OCI-LY1 (cell line): ENCODE measurements at regions not wholly inside any gene's neighbourhood (a gene's known extent, or its start where the extent isn't known, plus 50 kb on each side); places are given as distances from the start of the nearest gene placed in this dataset.

Experiments used
- H2AFZ ChIP-seq: fragments of 200-600 bp; sonication (generic), shearing (Covaris generic); 2 replicates; pipeline ENCODE4 v1.6.0; 2014; ENCODE audit warnings: antibody characterized with exemption, mild to moderate bottlenecking, low read length
- H3F3A ChIP-seq: fragments of 200-600 bp; sonication (generic), shearing (Covaris generic); 2 replicates; pipeline ENCODE4 v1.6.0; 2014; ENCODE audit warnings: mild to moderate bottlenecking, antibody characterized with exemption, low read length, moderate library complexity; ENCODE audit not compliant: insufficient read depth
- H3K27ac ChIP-seq: fragments of 200-600 bp; sonication (generic); 2 replicates; pipeline ENCODE4 v1.5.1; 2014; ENCODE audit warnings: low read length, mixed run types, mild to moderate bottlenecking, low read depth; ENCODE audit not compliant: poor library complexity, severe bottlenecking
- H3K27me3 ChIP-seq: fragments of 200-600 bp; sonication (generic); 2 replicates; pipeline ENCODE4 v1.6.0; 2014; ENCODE audit warnings: antibody characterized with exemption, mild to moderate bottlenecking, low read length, moderate library complexity; ENCODE audit not compliant: insufficient read depth
- H3K36me3 ChIP-seq: fragments of 200-600 bp; sonication (generic); 2 replicates; pipeline ENCODE4 v1.6.1; 2014; ENCODE audit warnings: mild to moderate bottlenecking, antibody characterized with exemption, low read length, moderate library complexity, mixed read lengths; ENCODE audit not compliant: insufficient read depth
- H3K4me1 ChIP-seq: fragments of 200-600 bp; sonication (generic); 2 replicates; pipeline ENCODE4 v1.5.1; 2014; ENCODE audit warnings: mild to moderate bottlenecking, low read length, moderate library complexity; ENCODE audit not compliant: insufficient read depth, severe bottlenecking
- H3K4me2 ChIP-seq: fragments of 200-600 bp; sonication (generic), shearing (Covaris generic); 2 replicates; pipeline ENCODE4 v1.6.1; 2014; ENCODE audit warnings: low read length
- H3K4me3 ChIP-seq: fragments of 200-600 bp; sonication (generic); 2 replicates; pipeline ENCODE4 v1.5.1; 2014; ENCODE audit warnings: low read length, low read depth, mild to moderate bottlenecking, mixed read lengths; ENCODE audit not compliant: poor library complexity, severe bottlenecking
- H3K79me2 ChIP-seq: fragments of 200-600 bp; shearing (Covaris generic); 2 replicates; pipeline ENCODE4 v1.6.1; 2016; ENCODE audit warnings: mixed run types, low read length, mixed read lengths; ENCODE audit not compliant: insufficient read depth
- H3K9ac ChIP-seq: fragments of 200-600 bp; sonication (generic), shearing (Covaris generic); 2 replicates; pipeline ENCODE4 v1.6.1; 2014; ENCODE audit warnings: mild to moderate bottlenecking, low read length, mixed read lengths
- H3K9me2 ChIP-seq: fragments of 200-600 bp; sonication (generic), shearing (Covaris generic); 2 replicates; pipeline ENCODE4 v1.6.1; 2014; ENCODE audit warnings: low read depth, mild to moderate bottlenecking, low read length, mixed read lengths
- H3K9me3 ChIP-seq: fragments of 200-600 bp; shearing (Covaris generic); 2 replicates; pipeline ENCODE4 v1.6.1; 2014; ENCODE audit warnings: low read length, mixed read lengths
- H4K20me1 ChIP-seq: fragments of 200-600 bp; sonication (generic), shearing (Covaris generic); 2 replicates; pipeline ENCODE4 v1.6.0; 2016; ENCODE audit warnings: mild to moderate bottlenecking, low read length; ENCODE audit not compliant: insufficient read depth
- EZH2 ChIP-seq: fragments of 200-600 bp; sonication (generic), shearing (Covaris generic); IDR thresholded peaks from 2 replicates; pipeline ENCODE4 v1.8.0; 2017; ENCODE audit warnings: borderline replicate concordance, mixed run types, mild to moderate bottlenecking, antibody characterized with exemption, low read length, moderate library complexity, mixed read lengths
- TF ChIP-seq, protein P1 (sequence below): fragments of 200-600 bp; sonication (generic), shearing (Covaris generic); IDR thresholded peaks from 2 replicates; pipeline ENCODE4 v1.5.1; 2017; ENCODE audit warnings: mild to moderate bottlenecking, antibody characterized with exemption, low read length, moderate library complexity, mixed read lengths

GRCh38 chrX:16465081-16465876 lies 184.7 kb upstream of the S100G start:
- H3K4me2 ChIP-seq: no peak overlapping the region
- no peak overlapping the region for H3K4me3 ChIP-seq
- H3K27ac ChIP-seq: no peak overlapping the region
- no peaks in the 10 kb centered on the region for H3K4me1 ChIP-seq
- H3K79me2 ChIP-seq: no peaks in the 10 kb centered on the region
- H2AFZ ChIP-seq: no peak overlapping the region
- no peak overlapping the region for H3K9ac ChIP-seq
- no peaks in the 10 kb centered on the region for H4K20me1 ChIP-seq
- no peaks in the 10 kb centered on the region for H3K9me3 ChIP-seq
- TF ChIP-seq, protein P1, sequence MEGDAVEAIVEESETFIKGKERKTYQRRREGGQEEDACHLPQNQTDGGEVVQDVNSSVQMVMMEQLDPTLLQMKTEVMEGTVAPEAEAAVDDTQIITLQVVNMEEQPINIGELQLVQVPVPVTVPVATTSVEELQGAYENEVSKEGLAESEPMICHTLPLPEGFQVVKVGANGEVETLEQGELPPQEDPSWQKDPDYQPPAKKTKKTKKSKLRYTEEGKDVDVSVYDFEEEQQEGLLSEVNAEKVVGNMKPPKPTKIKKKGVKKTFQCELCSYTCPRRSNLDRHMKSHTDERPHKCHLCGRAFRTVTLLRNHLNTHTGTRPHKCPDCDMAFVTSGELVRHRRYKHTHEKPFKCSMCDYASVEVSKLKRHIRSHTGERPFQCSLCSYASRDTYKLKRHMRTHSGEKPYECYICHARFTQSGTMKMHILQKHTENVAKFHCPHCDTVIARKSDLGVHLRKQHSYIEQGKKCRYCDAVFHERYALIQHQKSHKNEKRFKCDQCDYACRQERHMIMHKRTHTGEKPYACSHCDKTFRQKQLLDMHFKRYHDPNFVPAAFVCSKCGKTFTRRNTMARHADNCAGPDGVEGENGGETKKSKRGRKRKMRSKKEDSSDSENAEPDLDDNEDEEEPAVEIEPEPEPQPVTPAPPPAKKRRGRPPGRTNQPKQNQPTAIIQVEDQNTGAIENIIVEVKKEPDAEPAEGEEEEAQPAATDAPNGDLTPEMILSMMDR: no peak
- TF ChIP-seq EZH2: no peak
- no peaks in the 10 kb centered on the region for H3K27me3 ChIP-seq
- H3K9me2 ChIP-seq: no peaks in the 10 kb centered on the region
- no peaks in the 10 kb centered on the region for H3K36me3 ChIP-seq
- no peaks in the 10 kb centered on the region for H3F3A ChIP-seq

- Histone ChIP-seq H3K27me3 (no peaks in the 10 kb centered on the region), H3K79me2 (no peaks in the 10 kb centered on the region), H3F3A (no peaks in the 10 kb centered on the region), H3K4me2 (no peak overlapping the region), H3K9me2 (no peaks in the 10 kb centered on the region), H3K36me3 (no peaks in the 10 kb centered on the region), H2AFZ (no peak overlapping the region), H3K9ac (no peak overlapping the region), H3K9me3 (no peaks in the 10 kb centered on the region), H4K20me1 (no peaks in the 10 kb centered on the region), H3K27ac (no peak overlapping the region), H3K4me3 (no peak overlapping the region), H3K4me1 (no peaks in the 10 kb centered on the region)
- no peak for TF ChIP-seq EZH2
- TF ChIP-seq, protein P1: no peak
Observed at GRCh38 chrX:16466640-16467432, 183.1 kb upstream of the S100G start.

DNA sequence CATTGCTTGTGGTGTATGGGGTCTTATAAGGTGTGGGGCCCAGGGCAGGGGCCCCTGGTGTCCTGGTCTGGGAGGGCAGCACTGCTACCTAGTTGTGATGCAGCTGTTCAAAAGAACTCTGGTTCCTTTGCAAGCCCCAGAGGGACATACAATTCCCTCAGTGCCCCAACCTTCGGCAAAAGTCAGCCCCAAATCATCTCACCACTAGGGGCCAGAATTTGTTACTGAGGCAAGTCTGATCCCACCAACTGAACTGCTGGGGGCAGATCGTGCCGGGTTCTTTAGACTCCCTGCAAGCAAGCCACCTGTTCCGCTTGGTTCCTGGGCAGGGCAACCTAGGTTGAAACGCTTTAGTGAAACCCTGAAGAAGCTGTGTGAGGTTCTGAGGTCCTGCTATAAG lies 180.1 kb upstream of the S100G start:
- H3K36me3 ChIP-seq: no peaks in the 10 kb centered on the region
- no peaks in the 10 kb centered on the region for H3K9me3 ChIP-seq
- no peaks in the 10 kb centered on the region for H3K9me2 ChIP-seq
- H3K4me3 ChIP-seq: no peak overlapping the region
- no peaks in the 10 kb centered on the region for H4K20me1 ChIP-seq
- no peaks in the 10 kb centered on the region for H3K79me2 ChIP-seq
- no peak overlapping the region for H3K9ac ChIP-seq
- H3K27me3 ChIP-seq: no peaks in the 10 kb centered on the region
- TF ChIP-seq EZH2: no peak
- TF ChIP-seq, protein P1: peak; percentile 32; the same call in 1 of the 2 replicates
- H3K4me2 ChIP-seq: no peak overlapping the region
- H3K4me1 ChIP-seq: no peaks in the 10 kb centered on the region
- H2AFZ ChIP-seq: no peak overlapping the region
- H3K27ac ChIP-seq: no peak overlapping the region
- H3F3A ChIP-seq: no peaks in the 10 kb centered on the region
